Upper lobe of left lung (tissue), 4 donors: ENCODE measurements at regions not wholly inside any gene's neighbourhood (a gene's known extent, or its start where the extent isn't known, plus 50 kb on each side); places are given as distances from the start of the nearest gene placed in this dataset.
"Not testable (repeated sequence)": the region's sequence is repeated elsewhere in the genome, so short reads cannot be mapped to it uniquely, and the experiment has no call there.

Experiments
- CTCF ChIP-seq, 6 experiments: fragments of 450-650 bp in 4 of 6; fragments of 200-600 bp in 2 of 6; sonication (generic) in 2 of 6; IDR thresholded peaks; one replicate each; pipeline ENCODE4 v1.5.1; 2016 to 2019; ENCODE audit warnings: antibody characterized with exemption in 6 of 6
- POLR2A ChIP-seq, 4 donors: fragments of 450-650 bp; IDR thresholded peaks; one replicate each; pipeline ENCODE4 v1.5.1; 2016 to 2017; ENCODE audit warnings: antibody characterized with exemption in 4 of 4, mild to moderate bottlenecking in 2 of 4

- TF ChIP-seq POLR2A, CTCF (IDR thresholded peaks at IDR 0.05): not testable (repeated sequence)
Measured at GRCh38 chr14:105662043-105662442, 135.7 kb downstream of the TMEM121 start.
